ENCODE measurements at regions not wholly inside any gene's neighbourhood (a gene's known extent, or its start where the extent isn't known, plus 50 kb on each side); places are given as distances from the start of the nearest gene placed in this dataset.

- Histone ChIP-seq H3K36me3 (ENCODE audit: low read depth) (no peaks in the 10 kb centered on the region), H3K79me2 (ENCODE audit: low read depth) (no peaks in the 10 kb centered on the region), H3K4me3 (no peak overlapping the region), H4K20me1 (ENCODE audit: insufficient read depth) (no peaks in the 10 kb centered on the region), H3K9me2 (ENCODE audit: insufficient read depth) (no peaks in the 10 kb centered on the region), H2AFZ (no peak overlapping the region), H3K4me2 (no peak overlapping the region), H3K4me1 (replicated peaks; ENCODE audit: insufficient read depth) (no peaks in the 10 kb centered on the region), H3F3A (ENCODE audit: insufficient read depth, low read depth) (no peaks in the 10 kb centered on the region), H3K27me3 (ENCODE audit: insufficient read depth, low read depth) (peaks cover 6% of the 10 kb centered on the region; the same call in 1 of the 2 replicates), H3K9me3 (ENCODE audit: insufficient read depth, low read depth) (no peaks in the 10 kb centered on the region), H3K27ac (no peak overlapping the region)
- no TSS peak for BruUV-seq (replicated peaks)
- DNase-seq, result no peak
- intact Hi-C loops (cut with micrococcal nuclease; ENCODE audit: unreplicated experiment), result no loop called here
- ChIA-PET POLR2A (ENCODE audit: unreplicated experiment) (no interaction called here), CTCF (no interaction called here)
- TF ChIP-seq EZH2 (IDR thresholded peaks at IDR 0.05; ENCODE audit: low read depth) (no peak), CTCF (conservative IDR thresholded peaks at IDR 0.05) (no peak)
Measured at GRCh38 chr2:129160879-129161278, 818.6 kb upstream of the RAB6C start.

GRCh38 chr2:129164220-129164949 is 815.1 kb upstream of the RAB6C start:
- no TSS peak for BruUV-seq (replicated peaks)
- no peak for DNase-seq
- no peak overlapping the region for H3K4me3 ChIP-seq
- no peaks in the 10 kb centered on the region for H4K20me1 ChIP-seq (ENCODE audit: insufficient read depth)
- no peak overlapping the region for H2AFZ ChIP-seq
- no peak overlapping the region for H3K27ac ChIP-seq
- intact Hi-C loops (cut with micrococcal nuclease; ENCODE audit: unreplicated experiment), result no loop called here
- no peak for TF ChIP-seq EZH2 (IDR thresholded peaks at IDR 0.05; ENCODE audit: low read depth)
- TF ChIP-seq CTCF (conservative IDR thresholded peaks at IDR 0.05), result no peak
- no peaks in the 10 kb centered on the region for H3K4me1 ChIP-seq (replicated peaks; ENCODE audit: insufficient read depth)
- no peak overlapping the region for H3K4me2 ChIP-seq
- H3K9me2 ChIP-seq (ENCODE audit: insufficient read depth), result no peaks in the 10 kb centered on the region
- no peaks in the 10 kb centered on the region for H3F3A ChIP-seq (ENCODE audit: insufficient read depth, low read depth)
- ChIA-PET CTCF (no interaction called here), POLR2A (ENCODE audit: unreplicated experiment) (no interaction called here)
- no peaks in the 10 kb centered on the region for H3K36me3 ChIP-seq (ENCODE audit: low read depth)
- no peaks in the 10 kb centered on the region for H3K79me2 ChIP-seq (ENCODE audit: low read depth)
- no peaks in the 10 kb centered on the region for H3K9me3 ChIP-seq (ENCODE audit: insufficient read depth, low read depth)
- H3K27me3 ChIP-seq (ENCODE audit: insufficient read depth, low read depth), result peaks cover 3% of the 10 kb centered on the region; the same call in 1 of the 2 replicates

GRCh38 chr2:129165006-129165405 is 814.5 kb upstream of the RAB6C start:
- CTCF ChIA-PET, result no interaction called here
- no peaks in the 10 kb centered on the region for H3F3A ChIP-seq (ENCODE audit: insufficient read depth, low read depth)
- POLR2A ChIA-PET (ENCODE audit: unreplicated experiment), result no interaction called here
- H2AFZ ChIP-seq, result no peak overlapping the region
- no peak overlapping the region for H3K4me3 ChIP-seq
- peaks cover 3% of the 10 kb centered on the region; the same call in 1 of the 2 replicates for H3K27me3 ChIP-seq (ENCODE audit: insufficient read depth, low read depth)
- H4K20me1 ChIP-seq (ENCODE audit: insufficient read depth), result no peaks in the 10 kb centered on the region
- intact Hi-C loops (cut with micrococcal nuclease; ENCODE audit: unreplicated experiment), result no loop called here
- no peaks in the 10 kb centered on the region for H3K36me3 ChIP-seq (ENCODE audit: low read depth)
- no peaks in the 10 kb centered on the region for H3K79me2 ChIP-seq (ENCODE audit: low read depth)
- H3K9me2 ChIP-seq (ENCODE audit: insufficient read depth), result no peaks in the 10 kb centered on the region
- no peaks in the 10 kb centered on the region for H3K9me3 ChIP-seq (ENCODE audit: insufficient read depth, low read depth)
- H3K4me2 ChIP-seq, result no peak overlapping the region
- no peaks in the 10 kb centered on the region for H3K4me1 ChIP-seq (replicated peaks; ENCODE audit: insufficient read depth)
- H3K27ac ChIP-seq, result no peak overlapping the region
- TF ChIP-seq EZH2 (IDR thresholded peaks at IDR 0.05; ENCODE audit: low read depth) (no peak), CTCF (conservative IDR thresholded peaks at IDR 0.05) (no peak)
- DNase-seq, result no peak
- BruUV-seq (replicated peaks), result no TSS peak
